GM21526 (cell line): ENCODE measurements at regions not wholly inside any gene's neighbourhood (a gene's known extent, or its start where the extent isn't known, plus 50 kb on each side); places are given as distances from the start of the nearest gene placed in this dataset.
"Not testable (repeated sequence)": the region's sequence is repeated elsewhere in the genome, so short reads cannot be mapped to it uniquely, and the experiment has no call there.

Source experiments
- ATAC-seq: cut with Tn5 transposase; IDR thresholded peaks from one replicate; pipeline ENCODE4 v1.9.1; 2021; ENCODE audit warnings: moderate library complexity; ENCODE audit not compliant: unreplicated experiment, low FRiP score

DNA sequence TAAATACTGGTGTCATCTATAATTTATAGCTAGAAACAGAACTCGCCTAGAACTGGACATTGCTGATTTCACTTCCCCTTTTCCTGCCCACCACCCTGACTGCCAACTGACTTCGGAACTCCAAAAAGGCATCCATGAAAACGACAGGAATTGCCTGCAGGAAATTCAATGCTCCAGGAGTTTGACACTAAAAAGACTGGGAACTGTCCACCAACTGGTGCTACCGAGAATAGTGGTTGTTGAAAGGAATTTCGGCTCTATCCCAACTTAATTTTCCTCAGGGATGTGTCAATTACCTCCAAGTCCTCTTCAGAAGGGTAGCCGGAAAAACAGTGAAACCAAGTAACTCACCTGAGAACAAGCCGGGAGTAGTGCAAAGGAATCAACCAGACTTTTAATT is 440.0 kb downstream of the PRELID2 start:
- ATAC-seq: not testable (repeated sequence)

DNA sequence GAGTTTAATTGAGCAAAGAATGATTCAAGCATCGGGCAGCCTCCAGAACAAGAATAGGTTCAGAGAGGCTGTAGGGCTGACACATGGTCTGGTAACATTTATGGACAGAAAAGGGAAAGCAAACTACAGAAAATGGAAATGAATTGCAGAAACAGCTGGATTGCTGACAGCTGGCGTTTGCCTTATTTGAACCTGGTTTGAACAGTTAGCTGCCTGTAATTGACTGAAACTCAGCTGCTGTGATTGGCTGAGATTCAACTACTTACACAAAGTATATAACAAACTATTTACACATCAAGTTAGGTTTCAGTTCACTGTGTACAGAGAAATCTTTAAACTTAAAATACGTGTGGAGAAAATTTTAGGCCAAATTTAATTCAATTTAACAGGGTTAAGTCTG is 441.7 kb downstream of the PRELID2 start:
- ATAC-seq: no peak

DNA sequence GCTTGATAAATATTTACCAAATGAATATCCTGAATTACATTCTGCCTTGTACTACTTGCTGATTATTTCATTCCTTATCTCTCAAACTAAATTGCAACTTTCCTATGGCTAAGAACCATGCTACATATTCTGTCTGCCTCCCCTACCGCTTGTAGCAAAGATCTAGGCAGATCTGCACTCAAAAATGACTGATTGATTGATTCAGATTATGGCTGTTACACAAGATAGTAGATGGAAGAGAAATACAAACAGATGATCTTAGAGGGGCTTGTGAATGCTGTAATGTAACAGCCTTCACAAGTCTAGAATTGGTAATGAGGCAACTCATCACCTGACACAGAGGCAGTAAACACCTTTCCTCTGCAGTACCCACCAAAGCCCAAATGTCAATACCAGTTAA is 446.1 kb downstream of the PRELID2 start:
- ATAC-seq: no peak

DNA sequence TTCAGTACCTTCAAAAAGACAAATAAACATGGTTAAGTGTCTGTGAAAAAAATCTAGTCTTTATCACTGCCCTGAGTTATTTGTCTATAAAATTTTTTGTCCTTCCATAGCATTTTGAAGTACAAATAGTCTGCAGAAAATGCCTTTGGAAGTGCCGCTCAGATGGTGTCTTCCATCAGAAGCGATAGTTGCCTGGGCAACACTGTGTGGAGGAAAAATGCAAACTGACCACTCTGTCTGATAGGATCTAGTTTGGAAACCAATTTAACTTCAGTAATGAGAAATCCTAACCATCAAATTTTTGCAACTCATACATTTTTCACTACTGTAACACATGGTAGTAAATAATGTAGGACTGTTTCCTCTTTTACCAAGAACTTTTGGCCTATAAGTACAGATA is 449.9 kb downstream of the PRELID2 start:
- ATAC-seq: no peak

DNA sequence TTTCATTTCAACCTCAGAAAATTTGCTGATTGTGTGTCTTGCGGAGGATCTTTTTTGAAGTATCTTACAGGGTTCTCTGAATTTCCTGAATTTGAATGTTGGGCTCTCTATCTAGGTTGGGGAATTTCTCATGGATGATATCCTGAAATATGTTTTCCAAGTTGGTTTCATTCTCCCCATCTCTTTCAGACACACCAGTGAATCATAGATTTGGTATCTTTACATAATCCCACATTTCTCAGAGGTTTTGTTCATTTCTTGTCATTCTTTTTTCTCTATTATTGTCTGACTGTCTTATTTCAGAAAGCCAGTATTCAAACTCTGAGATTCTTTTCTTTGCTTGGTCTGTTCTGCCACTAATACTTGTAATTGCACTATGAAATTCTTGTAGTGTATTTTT is 456.9 kb downstream of the PRELID2 start:
- ATAC-seq: no peak

DNA sequence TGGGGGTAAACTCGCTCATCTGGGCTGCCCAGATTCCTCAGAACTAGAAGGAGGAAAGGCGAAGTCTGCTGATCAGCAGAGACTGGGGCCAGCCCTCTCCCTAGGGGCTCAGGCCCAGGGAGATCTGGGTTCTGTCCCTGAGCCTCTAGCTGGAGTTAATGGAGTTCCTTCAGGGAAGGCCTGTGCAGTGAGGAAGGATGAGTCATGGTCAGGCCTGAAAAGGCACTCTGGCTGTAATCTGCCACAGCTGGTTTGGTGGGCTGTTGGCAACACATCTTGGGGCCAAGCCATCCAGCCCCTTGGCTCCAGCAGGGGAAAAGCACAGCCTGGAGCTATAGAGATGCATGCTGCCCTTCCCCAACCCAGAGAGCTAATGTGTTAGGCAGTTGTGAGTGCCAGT is 459.6 kb downstream of the PRELID2 start:
- no peak for ATAC-seq

- no peak for ATAC-seq
Measured at GRCh38 chr5:145365464-145365863, 469.7 kb downstream of the PRELID2 start.

DNA sequence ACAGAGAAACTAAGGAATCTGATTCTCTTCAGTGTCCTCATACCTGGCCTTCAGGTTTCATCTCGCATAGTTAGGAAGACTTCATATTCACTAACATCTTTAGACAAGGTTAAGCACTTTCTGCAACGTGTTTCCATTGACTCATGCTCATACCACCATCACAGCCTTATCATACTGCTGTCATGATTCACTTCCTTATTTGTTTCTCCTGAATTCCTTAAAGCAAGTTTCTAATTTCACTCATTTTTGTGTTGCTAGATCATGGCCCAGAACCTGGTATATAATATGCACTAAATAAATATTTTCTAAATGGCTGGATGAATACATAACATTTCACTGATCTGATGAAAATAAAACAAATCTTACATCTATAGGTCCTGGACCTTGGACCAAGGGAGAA is 472.9 kb downstream of the PRELID2 start:
- ATAC-seq: no peak

DNA sequence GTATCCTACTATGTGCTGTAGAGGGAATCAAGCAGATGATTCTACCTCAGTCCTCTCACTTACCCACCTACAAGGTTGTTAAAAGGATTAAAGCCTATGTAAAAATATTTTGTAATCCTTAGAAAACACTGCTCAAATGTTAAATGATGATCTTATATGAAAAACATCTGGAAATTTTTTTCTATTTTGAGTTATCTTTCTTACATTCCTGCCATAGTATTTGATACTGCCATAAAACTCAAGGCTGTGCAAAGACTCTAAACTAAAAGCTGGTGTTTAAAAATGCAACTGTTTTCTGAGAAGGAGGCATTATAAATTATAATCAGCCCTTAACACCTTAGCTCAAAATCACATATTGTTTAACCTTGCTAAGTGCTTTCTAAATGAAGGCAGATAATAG is 474.2 kb downstream of the PRELID2 start:
- no peak for ATAC-seq

DNA sequence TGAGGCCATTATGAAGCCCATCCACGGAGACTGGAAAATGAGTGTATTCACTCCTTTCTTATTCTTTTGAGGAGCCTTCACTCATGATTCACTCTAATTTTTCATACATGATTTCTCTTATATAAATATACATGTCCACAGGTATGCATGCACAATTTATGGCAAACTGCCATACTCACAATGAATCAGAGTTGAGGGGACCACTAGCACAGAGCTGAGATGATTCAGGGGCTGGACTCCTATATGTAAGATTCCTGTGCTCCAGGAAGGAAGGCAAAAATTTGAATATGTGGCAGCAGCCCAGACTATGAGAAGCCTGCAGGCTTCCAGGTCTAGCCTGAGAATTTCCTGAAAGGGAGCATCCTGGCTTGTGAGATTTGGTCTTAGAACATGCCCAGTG is 484.6 kb downstream of the PRELID2 start:
- no peak for ATAC-seq

GRCh38 chr5:145347026-145347616 is 488.0 kb downstream of the PRELID2 start:
- no peak for ATAC-seq

- no peak for ATAC-seq
Measured at GRCh38 chr5:145345511-145346287, 489.4 kb downstream of the PRELID2 start.

DNA sequence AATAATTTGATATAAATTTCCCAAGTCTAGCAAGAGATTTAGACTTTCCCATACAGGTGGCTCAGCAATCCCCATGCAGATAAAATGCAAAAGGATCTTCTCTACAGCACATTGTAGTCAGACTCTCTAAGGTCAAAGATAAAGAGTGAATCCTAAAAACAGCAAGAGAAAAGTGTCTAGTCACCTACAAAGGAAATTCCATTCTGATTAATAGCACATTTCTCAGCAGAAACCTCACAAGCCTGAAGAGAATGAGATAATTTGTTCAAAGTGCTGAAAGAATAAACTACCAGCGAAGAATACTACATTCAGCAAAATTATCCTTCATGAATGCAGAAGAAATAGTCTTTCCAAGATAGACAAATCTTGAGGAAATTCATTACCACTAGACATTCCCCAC is 493.3 kb downstream of the PRELID2 start:
- ATAC-seq: no peak

DNA sequence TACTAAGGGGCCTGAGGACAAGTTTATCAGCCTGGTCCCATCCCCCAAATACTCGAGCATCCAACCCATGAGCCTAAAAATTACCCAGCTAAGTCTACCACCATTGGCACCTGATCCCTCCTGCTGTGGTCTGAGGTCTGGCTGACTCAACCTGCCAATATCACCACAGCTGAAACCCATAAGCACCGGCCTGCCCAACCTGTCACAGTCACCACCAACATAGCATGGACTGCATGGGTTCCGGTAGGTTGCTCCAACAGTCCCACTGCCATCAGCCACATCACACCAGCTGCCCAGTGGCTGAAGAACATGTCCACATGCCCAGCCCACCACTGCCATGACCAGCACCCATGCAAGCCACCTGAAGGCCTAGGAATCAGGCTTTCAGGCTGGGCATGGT is 495.0 kb downstream of the PRELID2 start:
- ATAC-seq: no peak

- ATAC-seq: no peak
Measured at GRCh38 chr5:145324767-145325479, 510.2 kb downstream of the PRELID2 start.

DNA sequence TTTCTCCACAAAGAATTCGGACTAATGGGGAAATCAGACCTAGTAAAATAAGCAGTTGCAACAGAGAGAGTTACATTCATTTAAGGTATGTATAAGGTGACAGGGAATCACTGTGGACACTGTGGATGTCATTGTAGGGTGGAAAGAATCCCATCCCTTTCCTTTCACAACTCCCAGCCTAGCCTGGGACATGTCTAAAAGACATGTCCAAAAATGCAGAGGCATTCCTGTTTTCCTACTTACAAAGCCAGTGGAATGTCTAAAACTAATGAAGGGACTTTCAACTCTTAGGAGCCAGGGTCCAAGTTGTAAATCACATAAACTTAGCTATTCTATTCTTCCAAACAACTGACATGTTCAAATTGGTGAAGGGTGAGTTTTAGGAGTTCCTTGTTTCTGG is 511.0 kb downstream of the PRELID2 start:
- no peak for ATAC-seq

DNA sequence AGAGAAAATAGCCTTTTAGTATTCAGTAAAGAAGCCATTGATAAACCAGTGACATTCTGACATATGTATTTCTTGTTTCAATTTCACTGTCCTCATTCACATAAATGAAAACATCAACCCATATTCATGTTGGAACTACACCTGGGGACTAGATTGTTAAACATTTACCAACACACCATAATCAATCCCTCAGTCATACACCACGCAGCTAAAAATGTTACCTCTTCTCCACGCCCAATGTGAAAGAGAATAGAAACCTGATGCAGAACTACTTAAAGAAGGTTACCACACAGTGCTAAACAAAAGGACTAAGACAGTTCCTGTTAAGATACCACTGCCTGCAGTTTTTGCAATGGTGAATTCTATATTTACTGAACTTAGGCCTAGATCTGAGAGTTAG is 518.9 kb downstream of the PRELID2 start:
- no peak for ATAC-seq

GRCh38 chr5:145307866-145308382 is 527.2 kb downstream of the PRELID2 start:
- ATAC-seq: no peak

GRCh38 chr5:145295236-145295835 is 539.8 kb downstream of the PRELID2 start:
- ATAC-seq: no peak

- ATAC-seq: no peak
Measured at GRCh38 chr5:145294331-145294730, 540.8 kb downstream of the PRELID2 start.

DNA sequence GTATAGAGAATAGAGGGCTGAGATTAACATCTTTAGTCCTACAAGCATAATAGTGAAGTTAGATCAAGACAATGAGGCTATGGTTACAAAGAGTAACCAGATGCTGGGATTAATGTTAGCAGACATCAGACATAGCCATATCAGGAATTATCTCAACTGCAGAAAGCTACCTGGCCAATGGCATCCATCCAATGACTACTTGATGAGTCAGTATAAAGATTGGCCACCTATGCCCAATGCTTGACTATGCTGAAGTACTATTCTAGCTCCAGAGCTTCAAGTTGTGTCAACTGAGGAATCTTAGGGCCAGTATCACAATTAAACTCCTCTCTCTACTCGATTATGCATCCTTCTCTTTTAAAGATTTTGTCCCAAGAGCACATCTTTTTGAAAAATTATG is 541.4 kb downstream of the PRELID2 start:
- no peak for ATAC-seq
